ENCODE measurements at regions not wholly inside any gene's neighbourhood (a gene's known extent, or its start where the extent isn't known, plus 50 kb on each side); places are given as distances from the start of the nearest gene placed in this dataset.

DNA sequence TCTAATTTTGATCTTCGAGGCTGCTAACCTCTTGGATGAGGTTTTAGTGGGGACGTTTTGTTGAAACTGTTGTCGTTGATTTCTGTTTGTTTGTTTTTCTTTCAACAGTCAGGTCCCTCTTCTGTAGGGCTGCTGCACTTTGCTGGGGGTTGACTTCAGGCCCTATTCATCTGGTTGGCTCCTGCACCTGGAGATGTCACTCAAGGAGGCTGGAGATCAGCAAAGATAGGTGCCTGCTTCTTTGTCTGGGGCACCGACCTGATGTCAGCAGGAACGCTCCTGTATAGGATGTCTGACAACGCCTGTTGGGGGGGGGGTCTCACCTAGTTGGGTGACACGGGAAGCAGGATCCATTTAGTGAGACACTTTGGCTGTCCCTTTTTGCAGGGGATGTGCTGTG, 915.6 kb upstream of the CHAC2 start (continued):
- no peak for TF ChIP-seq NFYA (IDR thresholded peaks at IDR 0.05; ENCODE audit: borderline replicate concordance, low read depth, low read length)
- TF ChIP-seq FOS (IDR thresholded peaks at IDR 0.05; ENCODE audit: borderline replicate concordance, extremely low read depth, insufficient read length): no peak
- TF ChIP-seq EGR1 (IDR thresholded peaks at IDR 0.05; ENCODE audit: borderline replicate concordance in 1 of 2, low read depth in 2 of 2, low read length in 2 of 2): no peak
- TF ChIP-seq FOXK2 (IDR thresholded peaks at IDR 0.05): no peak
- no peak for TF ChIP-seq SPI1 (IDR thresholded peaks at IDR 0.05; ENCODE audit: borderline replicate concordance, insufficient read depth, low read depth, low read length)
- TF ChIP-seq ZBTB11 (CRISPR knock-in tag; IDR thresholded peaks at IDR 0.05): no peak
- TF ChIP-seq, protein P1, sequence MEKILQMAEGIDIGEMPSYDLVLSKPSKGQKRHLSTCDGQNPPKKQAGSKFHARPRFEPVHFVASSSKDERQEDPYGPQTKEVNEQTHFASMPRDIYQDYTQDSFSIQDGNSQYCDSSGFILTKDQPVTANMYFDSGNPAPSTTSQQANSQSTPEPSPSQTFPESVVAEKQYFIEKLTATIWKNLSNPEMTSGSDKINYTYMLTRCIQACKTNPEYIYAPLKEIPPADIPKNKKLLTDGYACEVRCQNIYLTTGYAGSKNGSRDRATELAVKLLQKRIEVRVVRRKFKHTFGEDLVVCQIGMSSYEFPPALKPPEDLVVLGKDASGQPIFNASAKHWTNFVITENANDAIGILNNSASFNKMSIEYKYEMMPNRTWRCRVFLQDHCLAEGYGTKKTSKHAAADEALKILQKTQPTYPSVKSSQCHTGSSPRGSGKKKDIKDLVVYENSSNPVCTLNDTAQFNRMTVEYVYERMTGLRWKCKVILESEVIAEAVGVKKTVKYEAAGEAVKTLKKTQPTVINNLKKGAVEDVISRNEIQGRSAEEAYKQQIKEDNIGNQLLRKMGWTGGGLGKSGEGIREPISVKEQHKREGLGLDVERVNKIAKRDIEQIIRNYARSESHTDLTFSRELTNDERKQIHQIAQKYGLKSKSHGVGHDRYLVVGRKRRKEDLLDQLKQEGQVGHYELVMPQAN (conservative IDR thresholded peaks at IDR 0.05): no peak
- TF ChIP-seq ZBTB33 (IDR thresholded peaks at IDR 0.05): no peak
- no peak for TF ChIP-seq ZNF687 (IDR thresholded peaks at IDR 0.05)
- TF ChIP-seq CBFB (IDR thresholded peaks at IDR 0.05; ENCODE audit: low read depth): no peak
